Right lobe of liver (tissue), 4 donors: ENCODE measurements at regions not wholly inside any gene's neighbourhood (a gene's known extent, or its start where the extent isn't known, plus 50 kb on each side); places are given as distances from the start of the nearest gene placed in this dataset.

ENCODE experiments used
- POLR2A ChIP-seq: fragments of 450-650 bp; IDR thresholded peaks from one replicate; pipeline ENCODE4 v1.6.1; 2017; ENCODE audit warnings: antibody characterized with exemption, mild to moderate bottlenecking
- TF ChIP-seq, protein P1 (sequence below), 4 donors: fragments of 200-600 bp in 3 of 4; fragments of 450-650 bp in 1 of 4; IDR thresholded peaks; one replicate each; pipeline versions ENCODE4 v1.5.1 to v1.8.0; 2016 to 2022; ENCODE audit warnings: antibody characterized with exemption in 4 of 4, mild to moderate bottlenecking in 2 of 4
- donor health status: DM: no; HTN: no; CAD: no.
- donor health status: DM: no; HTN: no; CAD: no.
- donor health status: DM: no; HTN: yes; CAD: no.

GRCh38 chr17:55903028-55903690 lies 152.3 kb downstream of the PCTP start:
- TF ChIP-seq, protein P1, sequence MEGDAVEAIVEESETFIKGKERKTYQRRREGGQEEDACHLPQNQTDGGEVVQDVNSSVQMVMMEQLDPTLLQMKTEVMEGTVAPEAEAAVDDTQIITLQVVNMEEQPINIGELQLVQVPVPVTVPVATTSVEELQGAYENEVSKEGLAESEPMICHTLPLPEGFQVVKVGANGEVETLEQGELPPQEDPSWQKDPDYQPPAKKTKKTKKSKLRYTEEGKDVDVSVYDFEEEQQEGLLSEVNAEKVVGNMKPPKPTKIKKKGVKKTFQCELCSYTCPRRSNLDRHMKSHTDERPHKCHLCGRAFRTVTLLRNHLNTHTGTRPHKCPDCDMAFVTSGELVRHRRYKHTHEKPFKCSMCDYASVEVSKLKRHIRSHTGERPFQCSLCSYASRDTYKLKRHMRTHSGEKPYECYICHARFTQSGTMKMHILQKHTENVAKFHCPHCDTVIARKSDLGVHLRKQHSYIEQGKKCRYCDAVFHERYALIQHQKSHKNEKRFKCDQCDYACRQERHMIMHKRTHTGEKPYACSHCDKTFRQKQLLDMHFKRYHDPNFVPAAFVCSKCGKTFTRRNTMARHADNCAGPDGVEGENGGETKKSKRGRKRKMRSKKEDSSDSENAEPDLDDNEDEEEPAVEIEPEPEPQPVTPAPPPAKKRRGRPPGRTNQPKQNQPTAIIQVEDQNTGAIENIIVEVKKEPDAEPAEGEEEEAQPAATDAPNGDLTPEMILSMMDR (IDR thresholded peaks at IDR 0.05), result no peak
- TF ChIP-seq POLR2A, result peak; percentile 8
